HepG2 (cell line): ENCODE measurements at regions not wholly inside any gene's neighbourhood (a gene's known extent, or its start where the extent isn't known, plus 50 kb on each side); places are given as distances from the start of the nearest gene placed in this dataset.
"Not testable (repeated sequence)": the region's sequence is repeated elsewhere in the genome, so short reads cannot be mapped to it uniquely, and the experiment has no call there.

ENCODE experiments used
- ATAC-seq: fragments of 200-7000 bp; cut with Tn5 transposase; 3 replicates; pipeline ENCODE4 v1.9.1; 2020; ENCODE audit warnings: mild to moderate bottlenecking, moderate library complexity
- BruUV-seq: library from RNA; stranded (reverse); fragments of 400-500 nt; replicated peaks from 2 replicates; lab custom pipeline; 2021; lab: Mats Ljungman, UMichigan
- CTCF ChIA-PET: fragments of 300-600 bp; formaldehyde crosslinking; extraction: SDS; loops from one replicate; lab custom pipeline; 2021; ENCODE audit warnings: low total read pairs, inconsistent platforms, low intra/inter-chr PET ratio; lab: Yijun Ruan, JAX
- POLR2A ChIA-PET: fragments of 350-600 bp; sonication (Branson Sonifier 250); formaldehyde crosslinking; loops from one replicate; lab custom pipeline; 2020; ENCODE audit warnings: antibody characterized with exemption, inconsistent platforms; lab: Yijun Ruan, JAX
- DNase-seq: peaks from one replicate; pipeline ENCODE4 v3.0.0-alpha.2; 2015; ENCODE audit warnings: low spot score
- FAIRE-seq: peaks from 3 replicates; lab custom pipeline; 2011; peaks lifted over from hg19 to GRCh38; lab: Jason Lieb, UNC
- H2AFZ ChIP-seq: one replicate; pipeline ENCODE4 v1.6.1; 2011; ENCODE audit warnings: low read length, inconsistent platforms
- H3K27ac ChIP-seq: fragments of 300-600 bp; 3 replicates; pipeline ENCODE4 v1.8.0; 2011; ENCODE audit warnings: mixed run types, mild to moderate bottlenecking, mixed read lengths, low read length, inconsistent platforms; ENCODE audit not compliant: insufficient read depth; ENCODE audit errors: extremely low read length
- H3K27me3 ChIP-seq, 2 experiments: fragments of 200-600 bp in 1 of 2; 2 replicates in 1 of 2; 3 replicates in 1 of 2; pipeline versions ENCODE4 v1.6.0 to v1.8.0; 2011; ENCODE audit warnings: low read length in 2 of 2, mild to moderate bottlenecking in 2 of 2, moderate library complexity in 2 of 2, inconsistent platforms in 1 of 2; ENCODE audit not compliant: insufficient read depth in 2 of 2, control insufficient read depth in 1 of 2
- H3K36me3 ChIP-seq, 2 experiments: fragments of 200-600 bp in 1 of 2; replicated peaks in 1 of 2; 2 replicates in 1 of 2; 3 replicates in 1 of 2; pipeline versions ENCODE4 v1.5.1 to v1.8.0; 2011; ENCODE audit warnings: low read length in 2 of 2, inconsistent platforms in 1 of 2; ENCODE audit not compliant: insufficient read depth in 2 of 2, control insufficient read depth in 1 of 2
- H3K4me1 ChIP-seq: 2 replicates; pipeline ENCODE4 v1.5.1; 2012; ENCODE audit warnings: low read length, inconsistent platforms; ENCODE audit not compliant: insufficient read depth
- H3K4me2 ChIP-seq: 2 replicates; pipeline ENCODE4 v1.6.0; 2011; ENCODE audit warnings: low read depth, low read length, inconsistent platforms
- H3K4me3 ChIP-seq, 3 experiments: fragments of 200-600 bp in 1 of 3; sonication (generic), shearing (Covaris generic) in 1 of 3; replicated peaks in 1 of 3; 2 replicates each; pipeline ENCODE4 v1.5.1; 2011 to 2016; ENCODE audit warnings: low read length in 3 of 3, inconsistent platforms in 2 of 3, low read depth in 2 of 3, mild to moderate bottlenecking in 2 of 3, control low read depth in 1 of 3, mixed read lengths in 1 of 3; ENCODE audit not compliant: insufficient read depth in 1 of 3
- H3K79me2 ChIP-seq: one replicate; pipeline ENCODE4 v1.6.1; 2011; ENCODE audit warnings: low read length, inconsistent platforms; ENCODE audit not compliant: insufficient read depth
- H3K9ac ChIP-seq: 2 replicates; pipeline ENCODE4 v1.6.0; 2011; ENCODE audit warnings: mild to moderate bottlenecking, low read depth, low read length, inconsistent platforms; ENCODE audit not compliant: insufficient read depth
- H3K9me3 ChIP-seq: 2 replicates; pipeline ENCODE4 v1.5.1; 2012; ENCODE audit warnings: mild to moderate bottlenecking, low read length
- H4K20me1 ChIP-seq: 2 replicates; pipeline ENCODE4 v1.6.0; 2011; ENCODE audit warnings: inconsistent platforms, mild to moderate bottlenecking, low read length, moderate library complexity; ENCODE audit not compliant: insufficient read depth
- ATF7 ChIP-seq, 2 experiments: fragments of 450-650 bp in 1 of 2; sonication (generic) in 1 of 2; formaldehyde crosslinking in 1 of 2; IDR thresholded peaks; 2 replicates each; pipeline versions ENCODE4 v1.4.0 to v1.6.1; 2016 to 2020; ENCODE audit warnings: antibody characterized with exemption in 1 of 2, mild to moderate bottlenecking in 1 of 2, missing genetic modification reagents in 1 of 2
- ZBTB46 ChIP-seq: sonication (generic); formaldehyde crosslinking; IDR thresholded peaks from 2 replicates; pipeline ENCODE4 v1.4.0; 2020; ENCODE audit warnings: mild to moderate bottlenecking, missing genetic modification reagents, borderline replicate concordance
- ZFAT ChIP-seq: sonication (generic); formaldehyde crosslinking; conservative IDR thresholded peaks from 2 replicates; pipeline ENCODE4 v1.8.1; 2023; ENCODE audit warnings: missing genetic modification reagents, inconsistent platforms
- ZNF597 ChIP-seq: sonication (generic); formaldehyde crosslinking; IDR thresholded peaks from 2 replicates; pipeline ENCODE4 v1.5.0; 2020; ENCODE audit warnings: missing genetic modification reagents
- WGBS: methylation state at CpG from one replicate; pipeline ENCODE4 v1.1.6; 2017; ENCODE audit warnings: low lambda C conversion rate; 5-methylcytosine and 5-hydroxymethylcytosine counted together
- in situ Hi-C: cut with HindIII; loops from 2 replicates; pipeline ENCODE4 v1.10.0; 2017; ENCODE audit warnings: low pct_unique_long_range_greater_than_20kb; ENCODE audit not compliant: extremely low pct_ligation_motif_present
- intact Hi-C: fragments of 100-400 bp; cut with micrococcal nuclease; formaldehyde crosslinking; loops from one replicate; pipeline ENCODE4 v1.10.0; 2022; ENCODE audit not compliant: unreplicated experiment

- TF ChIP-seq ZBTB46 (CRISPR knock-in tag) = no peak
- TF ChIP-seq ZFAT (CRISPR knock-in tag) = no peak
- TF ChIP-seq ATF7 (IDR thresholded peaks at IDR 0.05) = no peak
- no peak for TF ChIP-seq ATF7 (CRISPR knock-in tag; IDR thresholded peaks at IDR 0.05)
- TF ChIP-seq ZNF597 (CRISPR knock-in tag) = no peak
- TF ChIP-seq, all 625 proteins: peak for 0
These were observed 398.2 kb upstream of the FRG2C start (continued) for GRCh38 chr3:75265897-75266296.

GRCh38 chr3:75268576-75268975 is 395.6 kb upstream of the FRG2C start:
- 21% methylated on average over 2 of the region's 2 CpGs for WGBS
- BruUV-seq, ATAC-seq, H3K27me3 ChIP-seq, H3K79me2 ChIP-seq, H3K4me1 ChIP-seq, H4K20me1 ChIP-seq, H3K4me2 ChIP-seq, H3K9me3 ChIP-seq, H3K36me3 ChIP-seq, H2AFZ ChIP-seq, intact Hi-C loops, POLR2A ChIA-PET, H3K9ac ChIP-seq, CTCF ChIA-PET, H3K4me3 ChIP-seq, in situ Hi-C loops, H3K27ac ChIP-seq, FAIRE-seq, DNase-seq: not testable (repeated sequence)

GRCh38 chr3:75272237-75272636 is 391.9 kb upstream of the FRG2C start:
- FAIRE-seq, POLR2A ChIA-PET, ATAC-seq, BruUV-seq, H3K27me3 ChIP-seq, H3K27ac ChIP-seq, H3K36me3 ChIP-seq, H3K4me1 ChIP-seq, DNase-seq, H3K9ac ChIP-seq, H3K4me2 ChIP-seq, H4K20me1 ChIP-seq, H2AFZ ChIP-seq, in situ Hi-C loops, H3K79me2 ChIP-seq, H3K4me3 ChIP-seq, H3K9me3 ChIP-seq, intact Hi-C loops, CTCF ChIA-PET: not testable (repeated sequence)
- WGBS = 18% methylated on average over 4 of the region's 4 CpGs
